ENCODE measurements at regions not wholly inside any gene's neighbourhood (a gene's known extent, or its start where the extent isn't known, plus 50 kb on each side); places are given as distances from the start of the nearest gene placed in this dataset.

GRCh38 chr13:88552966-88553365, 881.8 kb downstream of the SLITRK5 start:
- H3K27me3 ChIP-seq: no peaks in the 10 kb centered on the region
- H3K27ac ChIP-seq: no peak overlapping the region
- H3K4me3 ChIP-seq: no peak overlapping the region
- H3K9me3 ChIP-seq: peaks cover 0 to 2% of the 10 kb centered on the region in 2 donors
- TF ChIP-seq, protein P1, sequence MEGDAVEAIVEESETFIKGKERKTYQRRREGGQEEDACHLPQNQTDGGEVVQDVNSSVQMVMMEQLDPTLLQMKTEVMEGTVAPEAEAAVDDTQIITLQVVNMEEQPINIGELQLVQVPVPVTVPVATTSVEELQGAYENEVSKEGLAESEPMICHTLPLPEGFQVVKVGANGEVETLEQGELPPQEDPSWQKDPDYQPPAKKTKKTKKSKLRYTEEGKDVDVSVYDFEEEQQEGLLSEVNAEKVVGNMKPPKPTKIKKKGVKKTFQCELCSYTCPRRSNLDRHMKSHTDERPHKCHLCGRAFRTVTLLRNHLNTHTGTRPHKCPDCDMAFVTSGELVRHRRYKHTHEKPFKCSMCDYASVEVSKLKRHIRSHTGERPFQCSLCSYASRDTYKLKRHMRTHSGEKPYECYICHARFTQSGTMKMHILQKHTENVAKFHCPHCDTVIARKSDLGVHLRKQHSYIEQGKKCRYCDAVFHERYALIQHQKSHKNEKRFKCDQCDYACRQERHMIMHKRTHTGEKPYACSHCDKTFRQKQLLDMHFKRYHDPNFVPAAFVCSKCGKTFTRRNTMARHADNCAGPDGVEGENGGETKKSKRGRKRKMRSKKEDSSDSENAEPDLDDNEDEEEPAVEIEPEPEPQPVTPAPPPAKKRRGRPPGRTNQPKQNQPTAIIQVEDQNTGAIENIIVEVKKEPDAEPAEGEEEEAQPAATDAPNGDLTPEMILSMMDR (IDR thresholded peaks at IDR 0.05): no peak
- no peak for DNase-seq (ENCODE audit: low spot score)
- H3K36me3 ChIP-seq: no peaks in the 10 kb centered on the region
- no peaks in the 10 kb centered on the region for H3K4me1 ChIP-seq

DNA sequence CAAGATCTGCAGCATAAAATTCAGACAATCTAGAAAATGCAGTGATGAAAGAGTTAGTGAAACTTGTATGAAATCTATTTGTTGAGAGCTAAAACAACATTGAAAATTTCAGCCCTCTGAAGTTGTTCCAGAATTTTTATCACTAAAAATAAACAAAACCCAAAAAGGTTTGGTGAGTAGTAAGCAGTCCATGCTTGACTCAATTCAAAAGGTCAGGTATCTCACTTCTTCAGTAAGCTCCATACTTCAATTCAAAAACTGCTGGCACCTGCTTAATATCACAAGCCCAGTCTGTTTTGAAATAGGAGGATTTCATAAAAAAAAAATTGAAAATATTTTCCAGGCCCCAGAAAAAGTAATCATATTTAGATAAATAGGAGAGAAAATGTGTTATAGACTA, 894.4 kb downstream of the SLITRK5 start:
- H3K27me3 ChIP-seq: no peaks in the 10 kb centered on the region
- H3K36me3 ChIP-seq: no peaks in the 10 kb centered on the region
- TF ChIP-seq, protein P1 (IDR thresholded peaks at IDR 0.05): no peak
- no peak for DNase-seq (ENCODE audit: low spot score)
- H3K4me1 ChIP-seq: no peaks in the 10 kb centered on the region
- H3K27ac ChIP-seq: no peak overlapping the region
- peaks cover 0 to 4% of the 10 kb centered on the region in 2 donors for H3K9me3 ChIP-seq
- no peak overlapping the region for H3K4me3 ChIP-seq

DNA sequence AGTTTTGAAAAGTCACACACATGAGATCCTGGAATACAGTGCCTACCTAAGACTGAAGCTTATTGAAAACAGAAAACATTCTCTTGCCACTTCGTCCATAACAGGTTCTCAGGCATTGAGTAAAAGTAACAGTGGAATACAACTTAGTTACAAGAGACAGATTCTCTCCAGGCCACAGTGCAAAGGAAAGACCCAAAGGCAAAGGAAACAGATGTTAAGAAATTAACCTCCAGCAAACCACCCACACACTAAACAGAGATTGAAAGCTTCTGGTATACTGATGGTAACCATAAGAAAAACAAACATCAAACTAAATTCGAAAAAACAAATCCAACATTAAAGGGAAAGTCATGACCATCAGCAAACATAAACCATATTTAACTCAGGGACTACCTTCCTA, 914.7 kb downstream of the SLITRK5 start:
- DNase-seq (ENCODE audit: low spot score): no peak
- Histone ChIP-seq H3K4me3 (no peak overlapping the region), H3K4me1 (no peaks in the 10 kb centered on the region), H3K9me3 (no peaks in the 10 kb centered on the region), H3K27ac (no peak overlapping the region), H3K36me3 (no peaks in the 10 kb centered on the region), H3K27me3 (no peaks in the 10 kb centered on the region)
- TF ChIP-seq, protein P1 (IDR thresholded peaks at IDR 0.05): no peak

GRCh38 chr13:88586263-88586662, 915.1 kb downstream of the SLITRK5 start:
- Histone ChIP-seq H3K4me1 (no peaks in the 10 kb centered on the region), H3K27ac (no peak overlapping the region), H3K9me3 (no peaks in the 10 kb centered on the region), H3K36me3 (no peaks in the 10 kb centered on the region), H3K4me3 (no peak overlapping the region), H3K27me3 (no peaks in the 10 kb centered on the region)
- DNase-seq (ENCODE audit: low spot score): no peak
- TF ChIP-seq, protein P1 (IDR thresholded peaks at IDR 0.05): no peak

DNA sequence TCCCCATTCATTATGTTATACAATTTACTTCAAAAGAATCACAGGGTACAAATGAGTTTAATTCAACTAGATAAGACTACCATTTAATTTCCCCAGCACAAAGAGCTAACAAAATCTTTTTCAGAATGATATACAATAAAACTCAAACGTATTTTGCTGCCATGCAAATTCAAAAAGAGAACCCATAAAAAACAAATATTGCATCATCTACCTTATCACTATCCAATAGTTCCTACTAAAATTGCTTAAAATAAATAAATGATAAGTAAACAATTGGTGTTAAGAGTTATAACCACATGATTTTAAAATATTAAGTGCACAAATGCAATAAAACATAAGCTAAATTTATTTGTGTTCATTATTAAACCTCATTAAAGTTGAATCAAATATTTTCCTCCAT, 919.4 kb downstream of the SLITRK5 start:
- Histone ChIP-seq H3K9me3 (peaks cover 0 to 23% of the 10 kb centered on the region in 2 donors), H3K27me3 (no peaks in the 10 kb centered on the region), H3K27ac (no peak overlapping the region), H3K4me1 (no peaks in the 10 kb centered on the region), H3K4me3 (no peak overlapping the region), H3K36me3 (no peaks in the 10 kb centered on the region)
- TF ChIP-seq, protein P1 (IDR thresholded peaks at IDR 0.05): no peak
- no peak for DNase-seq (ENCODE audit: low spot score)

- TF ChIP-seq, protein P1 (IDR thresholded peaks at IDR 0.05): no peak
- DNase-seq (ENCODE audit: low spot score): no peak
- peaks cover 0 to 23% of the 10 kb centered on the region in 2 donors for H3K9me3 ChIP-seq
- H3K4me3 ChIP-seq: no peak overlapping the region
- H3K27me3 ChIP-seq: no peaks in the 10 kb centered on the region
- H3K36me3 ChIP-seq: no peaks in the 10 kb centered on the region
- no peak overlapping the region for H3K27ac ChIP-seq
- no peaks in the 10 kb centered on the region for H3K4me1 ChIP-seq
These were observed 920.9 kb downstream of the SLITRK5 start for GRCh38 chr13:88592105-88592504.

All from right atrium auricular region (tissue), 2 donors.